ENCODE measurements at regions not wholly inside any gene's neighbourhood (a gene's known extent, or its start where the extent isn't known, plus 50 kb on each side); places are given as distances from the start of the nearest gene placed in this dataset.
"Not testable (repeated sequence)": the region's sequence is repeated elsewhere in the genome, so short reads cannot be mapped to it uniquely, and the experiment has no call there.

DNA sequence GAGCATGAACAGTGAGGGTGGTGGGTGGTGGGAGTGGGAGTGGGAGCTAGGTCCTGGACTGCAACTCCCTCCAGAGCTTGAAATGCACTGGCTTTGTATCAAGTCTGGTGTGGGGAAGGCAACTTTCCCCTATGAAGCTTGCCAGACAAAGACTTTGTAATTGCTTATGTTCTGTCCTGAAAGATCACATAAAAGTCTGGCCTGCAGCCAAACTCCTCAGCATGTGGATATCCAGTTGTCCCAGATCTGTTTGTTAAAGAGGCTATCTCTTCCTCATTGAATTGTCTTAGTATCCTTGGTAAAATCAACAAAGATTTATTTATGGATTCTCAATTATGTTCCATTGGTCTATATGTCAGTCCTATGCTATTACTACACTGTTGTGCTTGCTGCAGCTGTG is 607.9 kb downstream of the GLUD2 start:
- no peak for DNase-seq (ENCODE audit: low spot score)
- no peaks in the 10 kb centered on the region for H3K27me3 ChIP-seq (replicated peaks; ENCODE audit: insufficient read depth)
- no peaks in the 10 kb centered on the region for H3K4me1 ChIP-seq (ENCODE audit: control insufficient read depth in 1 of 2, low read depth in 2 of 2)
- ATAC-seq (ENCODE audit: insufficient number of reproducible peaks, low FRiP score, low read depth) = no peak
- no peaks in the 10 kb centered on the region for H3K36me3 ChIP-seq
- no peaks in the 10 kb centered on the region for H3K9me3 ChIP-seq
- H3K27ac ChIP-seq = no peak overlapping the region
- TF ChIP-seq, protein P1, sequence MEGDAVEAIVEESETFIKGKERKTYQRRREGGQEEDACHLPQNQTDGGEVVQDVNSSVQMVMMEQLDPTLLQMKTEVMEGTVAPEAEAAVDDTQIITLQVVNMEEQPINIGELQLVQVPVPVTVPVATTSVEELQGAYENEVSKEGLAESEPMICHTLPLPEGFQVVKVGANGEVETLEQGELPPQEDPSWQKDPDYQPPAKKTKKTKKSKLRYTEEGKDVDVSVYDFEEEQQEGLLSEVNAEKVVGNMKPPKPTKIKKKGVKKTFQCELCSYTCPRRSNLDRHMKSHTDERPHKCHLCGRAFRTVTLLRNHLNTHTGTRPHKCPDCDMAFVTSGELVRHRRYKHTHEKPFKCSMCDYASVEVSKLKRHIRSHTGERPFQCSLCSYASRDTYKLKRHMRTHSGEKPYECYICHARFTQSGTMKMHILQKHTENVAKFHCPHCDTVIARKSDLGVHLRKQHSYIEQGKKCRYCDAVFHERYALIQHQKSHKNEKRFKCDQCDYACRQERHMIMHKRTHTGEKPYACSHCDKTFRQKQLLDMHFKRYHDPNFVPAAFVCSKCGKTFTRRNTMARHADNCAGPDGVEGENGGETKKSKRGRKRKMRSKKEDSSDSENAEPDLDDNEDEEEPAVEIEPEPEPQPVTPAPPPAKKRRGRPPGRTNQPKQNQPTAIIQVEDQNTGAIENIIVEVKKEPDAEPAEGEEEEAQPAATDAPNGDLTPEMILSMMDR (IDR thresholded peaks at IDR 0.05) = no peak
- no peak overlapping the region for H3K4me3 ChIP-seq

DNA sequence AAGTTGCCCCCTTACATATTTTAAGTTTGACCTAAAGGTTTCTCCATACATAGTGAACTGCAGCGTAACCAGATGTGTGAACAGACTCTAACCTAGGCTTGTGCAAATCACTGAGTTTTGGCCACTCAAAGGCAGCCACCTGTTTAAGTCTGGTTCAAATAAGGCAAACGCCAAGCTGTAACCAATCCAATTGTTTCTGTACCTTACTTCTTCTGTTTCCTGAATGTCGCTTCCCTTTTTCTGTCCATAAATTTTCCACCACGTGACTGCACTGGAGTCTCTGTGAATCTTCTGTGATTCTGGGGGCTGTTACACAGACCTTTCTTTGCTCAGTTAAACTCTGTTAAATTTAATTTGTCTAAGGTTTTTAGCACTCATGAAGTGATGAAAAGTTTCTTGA is 618.8 kb downstream of the GLUD2 start:
- no peak overlapping the region for H3K4me3 ChIP-seq
- ATAC-seq (ENCODE audit: insufficient number of reproducible peaks, low FRiP score, low read depth) = no peak
- TF ChIP-seq, protein P1 (IDR thresholded peaks at IDR 0.05) = no peak
- no peaks in the 10 kb centered on the region for H3K27me3 ChIP-seq (replicated peaks; ENCODE audit: insufficient read depth)
- H3K27ac ChIP-seq = no peak overlapping the region
- no peaks in the 10 kb centered on the region for H3K36me3 ChIP-seq
- no peak for DNase-seq (ENCODE audit: low spot score)
- H3K4me1 ChIP-seq (ENCODE audit: control insufficient read depth in 1 of 2, low read depth in 2 of 2) = no peaks in the 10 kb centered on the region
- no peaks in the 10 kb centered on the region for H3K9me3 ChIP-seq

DNA sequence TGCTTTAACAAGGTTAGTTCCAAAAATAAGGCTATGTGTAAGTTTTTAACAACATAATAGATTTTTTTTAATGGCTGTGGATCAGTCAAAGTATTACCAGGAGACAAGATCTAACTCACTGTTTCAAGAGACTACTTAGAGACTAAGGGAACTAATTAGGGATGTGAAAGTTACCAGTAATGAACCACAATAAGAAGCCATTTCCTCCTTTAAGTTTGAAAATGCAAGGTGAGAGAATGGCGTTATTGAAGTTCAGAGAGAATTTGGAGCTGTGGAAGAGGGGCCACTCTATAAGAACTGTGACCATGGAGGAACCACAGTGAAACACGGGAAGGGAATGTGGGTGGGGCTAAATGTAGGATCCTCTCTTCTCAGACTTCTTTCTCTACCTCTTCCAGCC is 624.2 kb downstream of the GLUD2 start:
- DNase-seq (ENCODE audit: low spot score) = no peak
- ATAC-seq (ENCODE audit: insufficient number of reproducible peaks, low FRiP score, low read depth) = no peak
- Histone ChIP-seq H3K4me1 (ENCODE audit: control insufficient read depth in 1 of 2, low read depth in 2 of 2) (no peaks in the 10 kb centered on the region), H3K27me3 (replicated peaks; ENCODE audit: insufficient read depth) (no peaks in the 10 kb centered on the region), H3K27ac (no peak overlapping the region), H3K4me3 (no peak overlapping the region), H3K9me3 (no peaks in the 10 kb centered on the region), H3K36me3 (no peaks in the 10 kb centered on the region)
- TF ChIP-seq, protein P1 (IDR thresholded peaks at IDR 0.05) = no peak

DNA sequence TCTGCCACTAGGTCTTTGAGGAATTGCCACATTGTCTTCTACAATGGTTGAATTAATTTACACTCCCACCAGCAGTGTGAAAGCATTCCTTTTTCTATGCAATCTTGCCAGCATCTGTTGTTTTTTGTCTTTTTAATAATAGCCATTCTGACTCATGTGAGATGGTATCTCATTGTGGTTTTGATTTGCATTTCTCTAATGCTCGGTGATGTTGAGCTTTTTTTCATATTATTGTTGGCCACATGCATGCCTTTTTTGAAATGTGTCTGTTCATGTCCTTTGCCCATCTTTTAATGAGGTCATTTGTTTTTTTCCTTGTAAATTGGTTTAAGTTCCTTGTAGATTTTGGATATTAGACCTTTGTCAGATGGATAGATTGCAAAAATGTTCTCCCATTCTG is 661.8 kb downstream of the GLUD2 start:
- DNase-seq (ENCODE audit: low spot score); H3K9me3 ChIP-seq; ATAC-seq (ENCODE audit: insufficient number of reproducible peaks, low FRiP score, low read depth); H3K4me3 ChIP-seq; H3K4me1 ChIP-seq (ENCODE audit: control insufficient read depth in 1 of 2, low read depth in 2 of 2); H3K27ac ChIP-seq; H3K27me3 ChIP-seq (replicated peaks; ENCODE audit: insufficient read depth); H3K36me3 ChIP-seq: not testable (repeated sequence)

DNA sequence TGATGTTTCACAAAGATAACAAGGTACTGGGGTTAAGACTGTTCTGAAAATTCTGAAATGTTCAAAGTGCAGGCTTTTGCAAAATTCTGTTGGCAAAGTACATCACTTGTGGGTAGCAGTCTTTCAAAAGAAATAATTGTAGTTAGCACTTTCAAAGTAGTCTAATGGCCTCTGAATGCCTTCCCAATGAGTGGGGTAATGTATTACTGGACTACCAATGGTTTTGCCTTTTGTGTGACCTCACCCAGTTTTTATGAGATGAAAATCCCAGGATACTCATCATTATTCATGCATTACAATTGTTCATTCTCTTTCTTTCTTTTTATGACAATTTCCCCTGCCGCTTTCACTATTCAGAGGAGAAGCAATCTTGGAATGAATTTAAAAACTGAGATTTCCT is 686.1 kb downstream of the GLUD2 start:
- Histone ChIP-seq H3K36me3 (no peaks in the 10 kb centered on the region), H3K27me3 (replicated peaks; ENCODE audit: insufficient read depth) (no peaks in the 10 kb centered on the region), H3K9me3 (no peaks in the 10 kb centered on the region), H3K4me1 (ENCODE audit: control insufficient read depth in 1 of 2, low read depth in 2 of 2) (no peaks in the 10 kb centered on the region), H3K4me3 (no peak overlapping the region), H3K27ac (no peak overlapping the region)
- no peak for DNase-seq (ENCODE audit: low spot score)
- ATAC-seq (ENCODE audit: insufficient number of reproducible peaks, low FRiP score, low read depth) = no peak
- TF ChIP-seq, protein P1 (IDR thresholded peaks at IDR 0.05) = no peak

DNA sequence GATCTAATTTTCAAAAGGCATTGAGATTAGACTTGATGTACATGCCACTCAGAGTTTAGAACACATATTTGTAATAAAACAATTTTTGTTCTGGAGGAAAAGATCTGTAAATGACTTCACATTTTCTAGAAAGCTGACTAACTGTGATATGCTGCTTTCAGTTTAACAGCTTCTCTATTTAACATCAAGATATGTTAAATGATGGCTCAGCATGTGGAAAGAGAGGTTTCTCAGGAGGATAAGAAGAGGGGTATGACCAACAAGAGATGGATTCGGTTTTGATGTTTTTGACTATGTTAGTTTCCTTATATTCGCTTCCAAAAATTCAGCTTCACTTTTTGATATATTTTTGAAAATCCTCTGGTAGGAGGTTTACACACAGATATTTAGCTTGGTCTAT is 698.7 kb downstream of the GLUD2 start:
- no peaks in the 10 kb centered on the region for H3K36me3 ChIP-seq
- no peak overlapping the region for H3K27ac ChIP-seq
- no peak overlapping the region for H3K4me3 ChIP-seq
- no peak for DNase-seq (ENCODE audit: low spot score)
- no peaks in the 10 kb centered on the region for H3K9me3 ChIP-seq
- ATAC-seq (ENCODE audit: insufficient number of reproducible peaks, low FRiP score, low read depth) = no peak
- TF ChIP-seq, protein P1 (IDR thresholded peaks at IDR 0.05) = no peak
- H3K4me1 ChIP-seq (ENCODE audit: control insufficient read depth in 1 of 2, low read depth in 2 of 2) = no peaks in the 10 kb centered on the region
- no peaks in the 10 kb centered on the region for H3K27me3 ChIP-seq (replicated peaks; ENCODE audit: insufficient read depth)

DNA sequence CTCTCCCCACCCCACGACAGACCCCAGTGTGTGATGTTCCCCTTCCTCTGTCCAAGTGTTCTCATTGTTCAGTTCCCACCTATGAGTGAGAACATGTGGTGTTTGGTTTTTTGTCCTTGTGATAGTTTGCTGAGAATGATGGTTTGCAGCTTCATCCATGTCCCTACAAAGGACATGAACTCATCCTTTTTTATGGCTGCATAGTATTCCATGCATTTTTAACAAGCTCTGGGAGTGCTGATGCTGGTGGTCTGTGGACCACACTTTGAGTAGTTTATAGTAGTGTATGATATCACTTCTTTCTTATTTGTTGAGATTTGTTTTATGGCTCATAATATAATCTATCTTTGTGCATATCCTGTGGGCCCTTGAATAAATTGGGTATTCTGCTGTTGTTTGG is 706.2 kb downstream of the GLUD2 start:
- not testable (repeated sequence) for H3K36me3 ChIP-seq; H3K27ac ChIP-seq; DNase-seq (ENCODE audit: low spot score); H3K9me3 ChIP-seq; ATAC-seq (ENCODE audit: insufficient number of reproducible peaks, low FRiP score, low read depth); H3K4me1 ChIP-seq (ENCODE audit: control insufficient read depth in 1 of 2, low read depth in 2 of 2); H3K27me3 ChIP-seq (replicated peaks; ENCODE audit: insufficient read depth); H3K4me3 ChIP-seq
